CD4-positive, alpha-beta T cell (primary cell): ENCODE measurements at regions not wholly inside any gene's neighbourhood (a gene's known extent, or its start where the extent isn't known, plus 50 kb on each side); places are given as distances from the start of the nearest gene placed in this dataset.

Experiments used
- ATAC-seq: fragments of 200-7000 bp; cut with Tn5 transposase; one replicate; pipeline ENCODE4 v1.10.0; 2022; ENCODE audit warnings: mild to moderate bottlenecking; ENCODE audit not compliant: poor library complexity
- CTCF ChIA-PET: fragments of 350-600 bp; sonication (Branson Sonifier 250); formaldehyde crosslinking; loops from one replicate; lab custom pipeline; 2021; ENCODE audit warnings: antibody characterized with exemption, inconsistent platforms; lab: Charles Lee
- POLR2A ChIA-PET: fragments of 350-600 bp; sonication (Branson Sonifier 250); formaldehyde crosslinking; loops from one replicate; lab custom pipeline; 2021; ENCODE audit warnings: antibody characterized with exemption, inconsistent platforms; lab: Charles Lee
- DNase-seq, 14 experiments: peaks; one replicate each; pipeline ENCODE4 v3.0.0-alpha.2; 2013 to 2020; ENCODE audit warnings: mixed read lengths in 2 of 14
- H3K27ac ChIP-seq, 2 donors: one replicate each; pipeline versions ENCODE4 v1.5.1 to v1.7.0; 2013; ENCODE audit warnings: low read length in 2 of 2, low read depth in 1 of 2, mild to moderate bottlenecking in 1 of 2
- H3K27me3 ChIP-seq, 2 experiments: 1 replicate in 1 of 2; 2 replicates in 1 of 2; pipeline versions ENCODE4 v1.6.1 to v1.7.0; 2013; ENCODE audit warnings: low read length in 2 of 2, control low read depth in 1 of 2, mild to moderate bottlenecking in 1 of 2, moderate library complexity in 1 of 2; ENCODE audit not compliant: insufficient read depth in 2 of 2, control insufficient read depth in 1 of 2
- H3K36me3 ChIP-seq: one replicate; pipeline ENCODE4 v1.6.1; 2013; ENCODE audit warnings: low read length, control low read depth; ENCODE audit not compliant: insufficient read depth
- H3K4me1 ChIP-seq: one replicate; pipeline ENCODE4 v1.6.1; 2013; ENCODE audit warnings: low read length, control low read depth; ENCODE audit not compliant: insufficient read depth
- H3K4me3 ChIP-seq: one replicate; pipeline ENCODE4 v1.5.1; 2013; ENCODE audit warnings: mild to moderate bottlenecking, low read length, moderate library complexity
- H3K9me3 ChIP-seq, 2 experiments: 1 replicate in 1 of 2; 2 replicates in 1 of 2; pipeline versions ENCODE4 v1.6.1 to v1.7.0; 2013; ENCODE audit warnings: low read length in 2 of 2, mild to moderate bottlenecking in 2 of 2, control low read depth in 1 of 2, moderate library complexity in 1 of 2; ENCODE audit not compliant: control insufficient read depth in 1 of 2, insufficient read depth in 1 of 2
- H3K27ac Mint-ChIP-seq: one replicate; pipeline ENCODE4 v1.8.0; 2020; ENCODE audit warnings: mixed read lengths
- H3K27me3 Mint-ChIP-seq: one replicate; pipeline ENCODE4 v1.8.0; 2021; ENCODE audit warnings: mixed read lengths
- H3K36me3 Mint-ChIP-seq: one replicate; pipeline ENCODE4 v1.8.0; 2021; ENCODE audit warnings: low read depth, mixed read lengths
- H3K4me1 Mint-ChIP-seq: one replicate; pipeline ENCODE4 v1.8.0; 2021; ENCODE audit warnings: low read depth, mixed read lengths
- H3K4me3 Mint-ChIP-seq: one replicate; pipeline ENCODE4 v1.8.0; 2020; ENCODE audit warnings: mild to moderate bottlenecking, mixed read lengths
- H3K9me3 Mint-ChIP-seq: one replicate; pipeline ENCODE4 v1.8.0; 2020; ENCODE audit warnings: mixed read lengths
- intact Hi-C, 2 experiments: fragments of 100-400 bp; cut with DNase I in 1 of 2; cut with micrococcal nuclease in 1 of 2; formaldehyde crosslinking; loops; one replicate each; pipeline versions ENCODE4 v1.15.1 to v1.9.0; 2023 to 2025; cut with DNase I, micrococcal nuclease
- TF ChIP-seq, protein P1 (sequence below): fragments of 200-600 bp; IDR thresholded peaks from one replicate; pipeline ENCODE4 v1.8.0; 2022; ENCODE audit warnings: antibody characterized with exemption, mild to moderate bottlenecking

DNA sequence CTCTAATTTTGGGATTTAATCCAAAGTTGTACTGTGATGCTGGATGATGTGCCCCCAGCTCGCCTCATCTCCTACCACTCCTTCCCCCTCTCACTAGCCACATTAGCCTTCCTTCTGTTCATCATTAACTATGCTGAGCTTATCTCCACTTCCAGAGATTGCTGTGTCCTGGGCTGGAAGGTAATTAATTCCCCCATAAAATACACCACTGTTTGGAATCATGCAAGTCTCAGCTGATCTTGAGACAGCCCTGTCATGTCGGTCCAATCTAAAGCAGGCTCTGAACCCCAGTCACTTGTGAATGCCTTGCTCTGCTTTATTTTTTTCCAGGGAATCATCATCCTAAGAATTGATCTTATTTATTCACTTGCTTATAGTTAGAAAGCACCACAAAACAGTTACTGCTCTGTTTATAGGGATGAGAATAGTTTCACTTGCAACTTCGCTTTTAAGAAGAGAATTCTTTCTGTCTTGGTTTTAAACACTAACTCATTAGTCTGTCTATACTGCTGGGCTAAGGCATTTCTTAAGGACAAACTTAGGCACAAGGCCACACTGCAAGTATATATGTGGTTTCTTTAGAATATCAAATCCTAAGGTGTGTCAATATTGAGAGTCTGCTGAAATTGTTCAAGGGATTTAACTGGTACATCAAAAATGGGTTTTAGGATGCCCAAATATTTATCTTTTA lies 341.1 kb upstream of the SEMA3A start:
- H3K9me3 Mint-ChIP-seq = no peaks in the 10 kb centered on the region
- H3K4me3 Mint-ChIP-seq = no peak overlapping the region
- Histone ChIP-seq H3K36me3 (no peaks in the 10 kb centered on the region), H3K27ac (no peak overlapping the region), H3K4me1 (no peaks in the 10 kb centered on the region), H3K4me3 (no peak overlapping the region), H3K9me3 (peaks cover 0 to 4% of the 10 kb centered on the region in 2 experiments), H3K27me3 (no peaks in the 10 kb centered on the region)
- intact Hi-C loops = no loop called here
- TF ChIP-seq, protein P1, sequence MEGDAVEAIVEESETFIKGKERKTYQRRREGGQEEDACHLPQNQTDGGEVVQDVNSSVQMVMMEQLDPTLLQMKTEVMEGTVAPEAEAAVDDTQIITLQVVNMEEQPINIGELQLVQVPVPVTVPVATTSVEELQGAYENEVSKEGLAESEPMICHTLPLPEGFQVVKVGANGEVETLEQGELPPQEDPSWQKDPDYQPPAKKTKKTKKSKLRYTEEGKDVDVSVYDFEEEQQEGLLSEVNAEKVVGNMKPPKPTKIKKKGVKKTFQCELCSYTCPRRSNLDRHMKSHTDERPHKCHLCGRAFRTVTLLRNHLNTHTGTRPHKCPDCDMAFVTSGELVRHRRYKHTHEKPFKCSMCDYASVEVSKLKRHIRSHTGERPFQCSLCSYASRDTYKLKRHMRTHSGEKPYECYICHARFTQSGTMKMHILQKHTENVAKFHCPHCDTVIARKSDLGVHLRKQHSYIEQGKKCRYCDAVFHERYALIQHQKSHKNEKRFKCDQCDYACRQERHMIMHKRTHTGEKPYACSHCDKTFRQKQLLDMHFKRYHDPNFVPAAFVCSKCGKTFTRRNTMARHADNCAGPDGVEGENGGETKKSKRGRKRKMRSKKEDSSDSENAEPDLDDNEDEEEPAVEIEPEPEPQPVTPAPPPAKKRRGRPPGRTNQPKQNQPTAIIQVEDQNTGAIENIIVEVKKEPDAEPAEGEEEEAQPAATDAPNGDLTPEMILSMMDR = no peak
- CTCF ChIA-PET = no interaction called here
- POLR2A ChIA-PET = no interaction called here
- ATAC-seq (no peak), DNase-seq (no peak)
- no peaks in the 10 kb centered on the region for H3K36me3 Mint-ChIP-seq
- no peaks in the 10 kb centered on the region for H3K27me3 Mint-ChIP-seq
- no peaks in the 10 kb centered on the region for H3K4me1 Mint-ChIP-seq
- no peak overlapping the region for H3K27ac Mint-ChIP-seq

DNA sequence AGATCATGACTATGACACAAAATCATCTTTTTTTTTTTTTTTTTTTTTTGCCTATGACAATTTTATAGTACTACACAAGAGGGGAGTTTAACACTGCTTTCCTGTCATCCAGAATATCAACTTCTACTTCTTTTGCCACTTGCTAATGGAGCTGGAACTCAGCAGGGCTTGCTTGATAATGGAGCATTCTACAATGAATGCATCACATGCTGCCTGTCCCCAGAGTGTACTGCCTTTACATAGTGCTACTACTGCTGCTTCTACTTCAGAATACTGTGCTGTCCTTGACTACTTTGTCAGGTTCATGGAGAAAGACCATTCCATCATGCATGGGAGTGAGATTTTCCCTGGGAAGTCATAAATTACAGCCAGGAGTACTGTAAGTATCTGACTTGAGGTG lies 338.6 kb upstream of the SEMA3A start:
- POLR2A ChIA-PET = no interaction called here
- Mint-ChIP-seq H3K27ac (no peak overlapping the region), H3K4me3 (no peak overlapping the region), H3K9me3 (no peaks in the 10 kb centered on the region), H3K27me3 (no peaks in the 10 kb centered on the region), H3K4me1 (no peaks in the 10 kb centered on the region), H3K36me3 (no peaks in the 10 kb centered on the region)
- intact Hi-C loops = no loop called here
- no peak overlapping the region for H3K4me3 ChIP-seq
- TF ChIP-seq, protein P1 = no peak
- no peaks in the 10 kb centered on the region for H3K4me1 ChIP-seq
- DNase-seq (no peak), ATAC-seq (no peak)
- H3K9me3 ChIP-seq = peaks cover 0 to 4% of the 10 kb centered on the region in 2 experiments
- H3K27me3 ChIP-seq = no peaks in the 10 kb centered on the region
- CTCF ChIA-PET = no interaction called here
- no peaks in the 10 kb centered on the region for H3K36me3 ChIP-seq
- H3K27ac ChIP-seq = no peak overlapping the region

DNA sequence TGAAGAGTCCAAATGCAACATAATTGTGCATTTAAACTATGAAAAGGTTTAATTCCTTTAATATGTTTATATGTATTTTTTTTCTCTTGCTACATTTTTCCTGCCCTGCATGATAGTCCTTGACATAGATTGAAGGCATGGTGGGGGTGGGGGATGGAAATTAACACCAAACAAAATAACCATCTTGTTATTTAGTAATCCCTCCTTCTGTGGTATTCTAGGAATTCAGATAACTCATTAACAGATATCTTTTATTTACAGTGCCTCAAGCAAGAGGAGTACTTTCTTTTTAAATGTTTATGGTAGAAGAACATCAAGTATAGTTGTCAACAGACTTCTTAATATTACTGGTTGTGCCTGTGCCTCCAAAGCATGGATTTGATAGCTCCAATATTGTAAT lies 337.6 kb upstream of the SEMA3A start:
- Histone ChIP-seq H3K27ac (no peak overlapping the region), H3K36me3 (no peaks in the 10 kb centered on the region), H3K27me3 (no peaks in the 10 kb centered on the region), H3K4me3 (no peak overlapping the region), H3K4me1 (no peaks in the 10 kb centered on the region), H3K9me3 (no peaks in the 10 kb centered on the region)
- H3K27ac Mint-ChIP-seq = no peak overlapping the region
- CTCF ChIA-PET = no interaction called here
- TF ChIP-seq, protein P1 = no peak
- no peaks in the 10 kb centered on the region for H3K36me3 Mint-ChIP-seq
- POLR2A ChIA-PET = no interaction called here
- H3K27me3 Mint-ChIP-seq = no peaks in the 10 kb centered on the region
- DNase-seq (no peak), ATAC-seq (no peak)
- H3K4me3 Mint-ChIP-seq = no peak overlapping the region
- no peaks in the 10 kb centered on the region for H3K9me3 Mint-ChIP-seq
- H3K4me1 Mint-ChIP-seq = no peaks in the 10 kb centered on the region
- intact Hi-C loops = no loop called here
